ENCODE measurements at regions not wholly inside any gene's neighbourhood (a gene's known extent, or its start where the extent isn't known, plus 50 kb on each side); places are given as distances from the start of the nearest gene placed in this dataset.
"Not testable (repeated sequence)": the region's sequence is repeated elsewhere in the genome, so short reads cannot be mapped to it uniquely, and the experiment has no call there.

GRCh38 chr15:44817797-44818196 lies 81.5 kb downstream of the TRIM69 start:
- not testable (repeated sequence) for DNase-seq (ENCODE audit: low read depth in 2 of 2)

GRCh38 chr15:44819331-44819987 lies 83.1 kb downstream of the TRIM69 start:
- not testable (repeated sequence) for DNase-seq (ENCODE audit: low read depth in 2 of 2)

- not testable (repeated sequence) for DNase-seq (ENCODE audit: low read depth in 2 of 2)
Observed at GRCh38 chr15:44820535-44820934, 84.2 kb downstream of the TRIM69 start.

GRCh38 chr15:44820967-44821366 lies 84.6 kb downstream of the TRIM69 start:
- not testable (repeated sequence) for DNase-seq (ENCODE audit: low read depth in 2 of 2)

- not testable (repeated sequence) for DNase-seq (ENCODE audit: low read depth in 2 of 2)
Observed at GRCh38 chr15:44824277-44825145, 88.2 kb downstream of the TRIM69 start.

- DNase-seq (ENCODE audit: low read depth in 2 of 2): not testable (repeated sequence)
Observed at GRCh38 chr15:44826583-44826982, 90.3 kb downstream of the TRIM69 start.

- not testable (repeated sequence) for DNase-seq (ENCODE audit: low read depth in 2 of 2)
Observed at GRCh38 chr15:44828229-44828914, 92.0 kb downstream of the TRIM69 start.

- DNase-seq (ENCODE audit: low read depth in 2 of 2): not testable (repeated sequence)
Observed at GRCh38 chr15:44829150-44829549, 92.8 kb downstream of the TRIM69 start.

GRCh38 chr15:44830692-44831408 lies 94.5 kb downstream of the TRIM69 start:
- DNase-seq (ENCODE audit: low read depth in 2 of 2): not testable (repeated sequence)

GRCh38 chr15:44831409-44831741 lies 95.0 kb downstream of the TRIM69 start:
- not testable (repeated sequence) for DNase-seq (ENCODE audit: low read depth in 2 of 2)

GRCh38 chr15:44832133-44832532 lies 95.8 kb downstream of the TRIM69 start:
- not testable (repeated sequence) for DNase-seq (ENCODE audit: low read depth in 2 of 2)

GRCh38 chr15:44833081-44833480 lies 96.8 kb downstream of the TRIM69 start:
- DNase-seq (ENCODE audit: low read depth in 2 of 2): not testable (repeated sequence)

- not testable (repeated sequence) for DNase-seq (ENCODE audit: low read depth in 2 of 2)
Observed at GRCh38 chr15:44833761-44834160, 97.4 kb downstream of the TRIM69 start.

GRCh38 chr15:44835082-44835481 lies 98.8 kb downstream of the TRIM69 start:
- not testable (repeated sequence) for DNase-seq (ENCODE audit: low read depth in 2 of 2)

GRCh38 chr15:44836094-44836493 lies 99.8 kb downstream of the TRIM69 start:
- no peak for DNase-seq (ENCODE audit: low read depth in 2 of 2)

GRCh38 chr15:44838929-44839328 lies 102.6 kb downstream of the TRIM69 start:
- not testable (repeated sequence) for DNase-seq (ENCODE audit: low read depth in 2 of 2)

GRCh38 chr15:44841762-44842161 lies 105.4 kb downstream of the TRIM69 start:
- DNase-seq (ENCODE audit: low read depth in 2 of 2): not testable (repeated sequence)

GRCh38 chr15:44842883-44843282 lies 106.6 kb downstream of the TRIM69 start:
- not testable (repeated sequence) for DNase-seq (ENCODE audit: low read depth in 2 of 2)

GRCh38 chr15:44844936-44845335 lies 108.6 kb downstream of the TRIM69 start:
- DNase-seq (ENCODE audit: low read depth in 2 of 2): not testable (repeated sequence)

GRCh38 chr15:44846156-44846555 lies 109.8 kb downstream of the TRIM69 start:
- DNase-seq (ENCODE audit: low read depth in 2 of 2): not testable (repeated sequence)

- not testable (repeated sequence) for DNase-seq (ENCODE audit: low read depth in 2 of 2)
Observed at GRCh38 chr15:44847555-44847954, 108.9 kb upstream of the TERB2 start.

- not testable (repeated sequence) for DNase-seq (ENCODE audit: low read depth in 2 of 2)
Observed at GRCh38 chr15:44848859-44849258, 107.6 kb upstream of the TERB2 start.

Measured in stimulated activated CD4-positive, alpha-beta T cell treated with anti-CD3 and anti-CD28 coated beads, Interleukin-15, amount 100 ng/mL, for 48 hours (primary cell).